Dendritic cell treated with granulocyte-macrophage colony-stimulating factor and Interleukin-4, amounts not matched to agents 40 ng/mL and 50 ng/mL, for 4 days (primary cell): ENCODE measurements at regions not wholly inside any gene's neighbourhood (a gene's known extent, or its start where the extent isn't known, plus 50 kb on each side); places are given as distances from the start of the nearest gene placed in this dataset.
A peak's percentile ranks its signal among the peaks of the same experiment; 100 is the strongest.

ENCODE experiments used
- H3K27ac Mint-ChIP-seq: one replicate; pipeline ENCODE4 v1.8.0; 2022; ENCODE audit warnings: mild to moderate bottlenecking, mixed read lengths
- H3K27me3 Mint-ChIP-seq: one replicate; pipeline ENCODE4 v1.8.0; 2022; ENCODE audit warnings: mild to moderate bottlenecking, mixed read lengths
- H3K36me3 Mint-ChIP-seq: one replicate; pipeline ENCODE4 v1.8.0; 2022; ENCODE audit warnings: low read depth, mixed read lengths
- H3K4me1 Mint-ChIP-seq: one replicate; pipeline ENCODE4 v1.8.0; 2022; ENCODE audit warnings: low read depth, mixed read lengths
- H3K4me3 Mint-ChIP-seq: one replicate; pipeline ENCODE4 v1.8.0; 2022; ENCODE audit warnings: mild to moderate bottlenecking, moderate library complexity, mixed read lengths
- H3K9me3 Mint-ChIP-seq: one replicate; pipeline ENCODE4 v1.8.0; 2022; ENCODE audit warnings: mixed read lengths
- intact Hi-C: fragments of 100-400 bp; cut with micrococcal nuclease; formaldehyde crosslinking; loops from one replicate; pipeline ENCODE4 v1.15.0; 2022

DNA sequence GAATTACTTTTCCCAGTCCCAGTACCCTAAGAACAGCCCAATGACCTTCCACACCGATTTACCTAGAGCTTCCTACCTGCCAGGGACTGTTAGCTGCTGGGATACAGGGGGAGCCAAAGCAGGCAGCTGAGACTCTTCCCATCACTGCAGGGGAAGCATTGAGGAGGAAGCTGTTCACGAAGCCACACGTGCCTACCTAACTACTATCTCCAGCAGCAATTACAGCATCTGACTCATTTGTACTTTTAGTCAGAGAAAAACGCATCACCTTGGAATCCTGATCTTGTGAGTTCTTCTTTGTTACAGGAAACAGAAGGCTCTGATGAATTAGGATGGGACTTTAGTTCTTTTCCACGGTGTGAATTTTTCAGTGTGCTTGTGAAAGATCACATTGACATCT is 113.7 kb upstream of the DHX40 start:
- no peak overlapping the region for H3K4me3 Mint-ChIP-seq
- peaks cover 9% of the 10 kb centered on the region for H3K9me3 Mint-ChIP-seq
- intact Hi-C loops: no loop called here
- no peaks in the 10 kb centered on the region for H3K27me3 Mint-ChIP-seq
- no peaks in the 10 kb centered on the region for H3K36me3 Mint-ChIP-seq
- no peak overlapping the region for H3K27ac Mint-ChIP-seq
- H3K4me1 Mint-ChIP-seq: peaks cover 11% of the 10 kb centered on the region

DNA sequence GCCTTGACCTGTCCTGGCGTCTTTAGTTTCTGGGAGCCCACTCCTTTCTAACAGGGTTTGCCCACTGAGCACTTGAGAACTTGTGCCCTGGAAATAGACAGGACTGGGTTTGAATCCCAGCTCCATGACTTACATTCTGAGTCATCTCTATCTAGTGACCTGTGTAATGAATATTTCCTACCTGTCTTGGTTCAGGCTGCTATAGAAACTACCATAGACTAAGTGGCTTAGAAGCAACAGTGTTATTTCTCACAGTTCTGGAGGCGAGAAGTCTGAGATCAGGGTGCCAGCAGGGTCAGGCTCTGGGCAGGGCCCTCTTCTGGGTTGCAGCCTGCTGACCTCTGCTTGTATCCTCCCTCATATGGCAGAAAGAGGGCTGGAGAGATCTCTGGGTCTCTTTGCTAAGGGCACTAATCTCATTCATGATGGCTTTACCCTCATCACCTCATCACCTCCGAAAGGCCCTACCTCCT is 110.7 kb upstream of the DHX40 start:
- intact Hi-C loops: no loop called here
- no peak overlapping the region for H3K4me3 Mint-ChIP-seq
- H3K9me3 Mint-ChIP-seq: peaks cover 10% of the 10 kb centered on the region
- peaks cover 2% of the 10 kb centered on the region for H3K27me3 Mint-ChIP-seq
- peaks cover 13% of the 10 kb centered on the region for H3K4me1 Mint-ChIP-seq
- H3K36me3 Mint-ChIP-seq: no peaks in the 10 kb centered on the region
- H3K27ac Mint-ChIP-seq: no peak overlapping the region

DNA sequence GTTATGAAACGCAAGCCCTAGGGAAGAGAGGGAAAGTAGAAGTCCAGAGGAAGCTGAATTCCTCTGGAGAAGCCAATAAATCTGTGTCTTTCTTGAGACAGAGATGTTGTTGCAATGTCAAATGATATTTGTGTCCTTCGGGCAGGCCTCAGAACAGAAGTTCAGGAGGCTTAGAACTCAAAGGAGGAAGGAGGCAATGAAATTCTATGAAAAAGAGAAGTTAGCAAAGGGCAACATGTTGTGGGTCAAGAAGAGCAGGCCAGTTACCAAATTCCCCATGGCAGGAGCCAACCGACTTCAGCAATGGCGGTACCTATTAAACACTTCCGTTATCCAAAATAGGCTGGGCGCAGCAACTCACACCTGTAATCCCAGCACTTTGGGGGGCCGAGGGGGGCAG is 109.0 kb upstream of the DHX40 start:
- intact Hi-C loops: no loop called here
- H3K36me3 Mint-ChIP-seq: no peaks in the 10 kb centered on the region
- no peak overlapping the region for H3K4me3 Mint-ChIP-seq
- peaks cover 10% of the 10 kb centered on the region for H3K9me3 Mint-ChIP-seq
- peak overlapping the region; percentile 80 for H3K27ac Mint-ChIP-seq
- peaks cover 3% of the 10 kb centered on the region for H3K27me3 Mint-ChIP-seq
- H3K4me1 Mint-ChIP-seq: peaks cover 13% of the 10 kb centered on the region

DNA sequence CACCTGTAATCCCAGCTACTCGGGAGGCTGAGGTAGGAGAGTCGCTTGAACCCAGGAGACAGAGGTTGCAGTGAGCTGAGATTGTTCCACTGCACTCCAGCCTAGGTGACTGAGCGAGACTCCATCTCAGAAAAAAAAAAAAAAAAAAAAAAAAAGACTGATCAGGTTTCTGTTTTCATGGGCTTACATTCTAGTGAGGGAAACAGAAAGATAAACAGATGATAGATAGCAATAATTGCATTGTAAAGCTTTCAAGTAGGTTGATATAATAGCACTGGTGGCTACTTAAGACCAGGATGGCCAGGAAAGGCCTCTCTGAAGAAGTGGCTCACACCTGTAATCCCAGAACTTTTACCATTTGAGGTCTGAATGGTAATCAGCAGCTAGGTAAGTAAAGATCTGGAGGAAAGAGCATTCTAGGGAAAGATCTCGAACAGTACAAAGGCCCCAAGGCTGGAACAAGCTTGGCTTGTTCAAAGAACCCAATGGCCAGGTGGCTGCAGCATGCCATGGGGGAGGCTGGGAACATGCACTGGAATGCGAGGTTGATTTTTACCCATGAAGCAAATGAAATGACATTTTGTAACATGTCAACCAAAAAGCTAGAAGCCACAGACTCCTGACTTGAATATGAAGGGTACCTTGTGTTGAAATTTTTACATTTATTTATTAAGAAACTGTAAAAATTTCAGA is 108.3 kb upstream of the DHX40 start:
- Mint-ChIP-seq H3K27me3 (peaks cover 3% of the 10 kb centered on the region), H3K27ac (peak overlapping the region; percentile 80), H3K4me1 (peaks cover 13% of the 10 kb centered on the region), H3K36me3 (no peaks in the 10 kb centered on the region), H3K9me3 (peaks cover 10% of the 10 kb centered on the region), H3K4me3 (no peak overlapping the region)
- intact Hi-C loops: no loop called here

DNA sequence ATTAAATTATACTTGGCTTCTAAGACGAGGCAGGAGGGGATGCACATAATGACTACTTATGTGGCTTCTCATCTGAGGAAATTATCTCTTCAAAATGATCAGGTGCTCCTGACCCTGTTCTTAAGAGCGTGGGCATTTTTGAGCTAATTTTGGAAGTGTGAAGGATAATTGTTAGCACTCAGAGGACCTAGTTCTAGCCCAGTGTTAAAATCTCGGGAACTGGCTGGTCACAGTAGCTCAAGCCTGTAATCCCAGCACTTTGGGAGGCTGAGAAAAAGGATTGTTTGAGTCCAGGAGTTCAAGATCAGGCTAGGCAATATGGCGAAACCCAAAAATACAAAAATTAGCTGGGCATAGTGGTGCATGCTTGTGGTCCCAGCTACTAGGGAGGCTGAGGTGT is 103.0 kb upstream of the DHX40 start:
- Mint-ChIP-seq H3K27ac (no peak overlapping the region), H3K9me3 (no peaks in the 10 kb centered on the region), H3K4me3 (no peak overlapping the region), H3K36me3 (no peaks in the 10 kb centered on the region), H3K4me1 (no peaks in the 10 kb centered on the region), H3K27me3 (peaks cover 3% of the 10 kb centered on the region)
- intact Hi-C loops: no loop called here

DNA sequence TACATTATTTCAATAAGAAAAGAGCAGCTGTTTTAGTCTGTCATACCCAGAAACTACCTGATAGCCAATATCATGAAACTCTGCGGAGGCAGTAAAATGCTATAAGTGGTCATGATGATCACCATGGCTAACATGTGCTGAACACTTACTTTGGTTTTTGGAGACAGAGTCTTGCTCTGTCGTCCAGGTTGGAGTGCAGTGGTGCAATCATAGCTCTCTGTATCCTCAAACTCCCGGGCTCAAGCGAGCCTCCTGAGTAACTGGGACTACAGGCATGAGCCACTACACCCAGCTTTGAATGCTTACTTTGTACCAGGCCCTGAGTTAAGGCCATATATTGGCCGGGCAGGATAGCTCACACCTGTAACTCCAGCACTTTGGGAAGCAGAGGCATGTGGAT is 101.2 kb upstream of the DHX40 start:
- Mint-ChIP-seq H3K27me3 (peaks cover 1% of the 10 kb centered on the region), H3K4me3 (no peak overlapping the region), H3K9me3 (no peaks in the 10 kb centered on the region), H3K27ac (no peak overlapping the region), H3K4me1 (no peaks in the 10 kb centered on the region), H3K36me3 (no peaks in the 10 kb centered on the region)
- intact Hi-C loops: no loop called here

DNA sequence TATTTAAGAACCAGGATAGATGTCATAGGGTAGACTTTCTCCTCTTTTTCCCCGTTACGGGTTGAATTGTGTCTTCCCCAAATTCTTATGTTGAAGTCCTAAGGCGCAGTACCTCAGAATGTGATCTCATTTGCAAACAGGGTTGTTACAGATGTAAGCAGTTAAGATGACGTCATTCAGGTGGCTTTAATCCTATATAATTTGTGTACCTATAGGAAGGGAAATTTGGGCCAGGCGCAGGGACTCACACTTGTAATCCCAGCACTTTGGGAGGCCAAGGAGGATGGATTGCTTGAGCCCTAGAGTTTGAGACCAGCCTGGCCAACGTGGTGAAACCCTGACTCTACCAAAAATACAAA is 99.5 kb upstream of the DHX40 start:
- Mint-ChIP-seq H3K4me1 (no peaks in the 10 kb centered on the region), H3K36me3 (no peaks in the 10 kb centered on the region), H3K27ac (no peak overlapping the region), H3K9me3 (no peaks in the 10 kb centered on the region), H3K27me3 (no peaks in the 10 kb centered on the region), H3K4me3 (no peak overlapping the region)
- intact Hi-C loops: no loop called here

DNA sequence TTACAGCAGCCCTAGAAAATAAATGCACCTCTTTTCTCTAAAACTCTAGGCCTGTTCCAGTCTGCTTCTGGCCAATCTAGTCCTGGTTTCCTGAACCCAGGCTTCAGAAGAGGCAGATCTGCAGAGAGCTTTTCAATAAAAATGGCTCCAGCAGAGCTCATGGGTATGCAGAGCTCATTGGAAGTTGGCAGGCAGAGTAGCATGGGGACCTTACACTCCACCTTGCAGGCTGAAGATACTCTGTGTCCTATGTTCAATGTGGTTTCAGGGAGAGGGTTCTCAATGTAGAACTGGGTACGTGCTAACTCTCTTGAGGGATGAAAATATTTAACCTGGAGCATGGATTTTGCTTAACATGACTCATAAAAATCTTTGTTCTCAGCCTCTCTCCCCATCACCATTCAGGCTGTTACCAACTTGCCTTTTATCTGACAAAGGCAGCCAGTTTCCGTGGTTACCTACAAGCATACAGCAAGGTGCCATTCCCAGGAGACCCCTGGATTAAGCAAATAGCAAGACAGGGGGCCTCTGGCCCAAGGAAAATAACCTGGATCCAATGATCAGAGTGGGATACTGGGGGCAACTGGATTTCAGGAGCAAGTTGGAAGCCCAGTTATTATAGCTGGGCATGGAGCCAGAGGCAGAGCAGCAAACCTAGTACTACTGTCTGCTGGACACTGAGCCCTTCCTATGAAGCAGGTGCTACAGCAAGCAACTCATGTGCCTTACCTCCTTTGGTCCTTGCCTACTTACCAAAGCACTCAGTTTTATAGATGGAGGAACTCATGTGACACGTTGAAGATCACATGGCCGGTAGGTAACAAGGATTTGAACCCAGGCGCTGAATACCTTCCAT is 98.2 kb upstream of the DHX40 start:
- H3K4me3 Mint-ChIP-seq: no peak overlapping the region
- intact Hi-C loops: no loop called here
- no peaks in the 10 kb centered on the region for H3K36me3 Mint-ChIP-seq
- H3K27ac Mint-ChIP-seq: no peak overlapping the region
- H3K4me1 Mint-ChIP-seq: no peaks in the 10 kb centered on the region
- H3K27me3 Mint-ChIP-seq: no peaks in the 10 kb centered on the region
- H3K9me3 Mint-ChIP-seq: no peaks in the 10 kb centered on the region

DNA sequence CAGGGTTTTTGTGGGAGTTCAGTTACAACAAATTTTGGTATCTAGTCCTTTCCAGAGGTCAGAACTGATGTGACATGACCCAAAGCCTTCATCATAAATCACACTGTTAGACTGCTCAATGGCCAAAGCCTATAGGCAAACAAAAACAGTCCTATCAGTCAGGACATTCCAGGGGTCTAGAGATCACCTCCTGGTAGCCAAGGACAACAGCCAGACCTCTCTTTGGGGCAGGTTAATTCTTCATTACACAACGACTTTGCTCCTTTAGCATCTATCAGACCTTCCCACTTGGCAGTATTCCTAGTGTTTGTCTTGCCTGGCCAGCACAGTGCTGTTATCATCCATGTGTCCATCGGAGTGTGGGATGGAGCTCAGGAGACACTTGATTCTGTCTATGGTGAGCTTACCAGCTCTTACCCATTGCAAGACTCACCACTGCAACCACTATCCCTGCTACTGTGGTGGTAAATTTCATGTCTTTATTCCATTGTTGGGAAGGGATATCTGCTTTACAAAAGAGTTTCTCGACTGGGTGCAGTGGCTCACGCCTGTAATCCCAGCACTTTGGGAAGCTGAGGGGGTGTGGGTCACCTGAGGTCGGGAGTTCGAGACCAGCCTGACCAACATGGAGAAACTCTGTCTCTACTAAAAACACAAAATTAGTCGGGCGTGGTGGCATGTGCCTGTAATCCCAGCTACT is 95.5 kb upstream of the DHX40 start:
- Mint-ChIP-seq H3K9me3 (no peaks in the 10 kb centered on the region), H3K27me3 (no peaks in the 10 kb centered on the region), H3K4me3 (no peak overlapping the region), H3K36me3 (no peaks in the 10 kb centered on the region), H3K27ac (no peak overlapping the region), H3K4me1 (no peaks in the 10 kb centered on the region)
- intact Hi-C loops: no loop called here

DNA sequence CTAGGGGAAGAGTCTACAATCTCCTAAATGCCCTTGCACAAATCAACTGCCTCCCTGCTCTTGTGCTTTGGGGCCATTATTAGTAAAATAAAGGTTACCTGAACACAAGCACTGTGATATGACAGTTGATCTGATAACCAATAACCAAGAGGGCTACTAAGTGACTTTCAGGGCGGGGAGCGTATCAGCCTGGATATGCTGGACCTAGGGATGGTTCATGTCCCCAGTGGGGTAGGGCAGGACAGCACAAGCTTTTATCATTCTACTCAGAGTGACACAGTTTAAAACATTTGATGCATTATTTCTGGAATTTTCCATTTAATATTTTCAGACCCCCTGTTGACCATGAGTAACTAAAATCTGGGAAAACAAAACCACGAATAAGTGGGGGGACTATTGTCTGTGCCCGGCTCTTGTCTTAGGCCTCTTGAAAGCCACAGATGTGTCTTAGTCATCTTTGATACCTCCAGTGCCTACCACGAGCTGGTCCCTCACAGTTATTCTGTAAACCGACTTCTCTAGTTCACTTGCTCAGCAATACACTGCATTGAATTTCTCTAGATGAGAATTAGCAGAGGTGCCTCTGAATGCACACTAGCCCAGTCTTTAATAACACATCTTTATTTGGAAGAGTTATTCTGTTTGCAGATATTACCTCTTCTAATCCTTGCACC is 94.6 kb upstream of the DHX40 start:
- no peak overlapping the region for H3K4me3 Mint-ChIP-seq
- intact Hi-C loops: no loop called here
- H3K4me1 Mint-ChIP-seq: no peaks in the 10 kb centered on the region
- no peaks in the 10 kb centered on the region for H3K27me3 Mint-ChIP-seq
- H3K27ac Mint-ChIP-seq: no peak overlapping the region
- no peaks in the 10 kb centered on the region for H3K36me3 Mint-ChIP-seq
- no peaks in the 10 kb centered on the region for H3K9me3 Mint-ChIP-seq

DNA sequence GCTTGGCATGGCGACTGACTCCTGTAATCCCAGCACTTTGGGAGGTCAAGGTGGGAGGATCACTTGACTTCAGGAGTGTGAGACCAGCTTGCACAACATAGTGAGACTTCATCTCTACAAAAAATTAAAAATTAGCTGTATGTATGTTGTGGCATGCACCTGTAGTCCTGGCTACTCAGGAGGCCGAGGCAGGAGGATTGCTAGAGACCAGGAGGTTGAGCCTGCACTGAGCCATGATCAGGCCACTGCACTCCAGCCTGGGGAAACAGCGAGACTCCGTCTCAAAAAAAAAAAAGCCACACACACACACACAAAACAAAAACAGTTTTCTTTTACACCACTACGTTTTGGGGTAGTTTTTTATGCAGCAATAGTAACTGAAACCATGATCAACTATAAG is 89.0 kb upstream of the DHX40 start:
- intact Hi-C loops: no loop called here

DNA sequence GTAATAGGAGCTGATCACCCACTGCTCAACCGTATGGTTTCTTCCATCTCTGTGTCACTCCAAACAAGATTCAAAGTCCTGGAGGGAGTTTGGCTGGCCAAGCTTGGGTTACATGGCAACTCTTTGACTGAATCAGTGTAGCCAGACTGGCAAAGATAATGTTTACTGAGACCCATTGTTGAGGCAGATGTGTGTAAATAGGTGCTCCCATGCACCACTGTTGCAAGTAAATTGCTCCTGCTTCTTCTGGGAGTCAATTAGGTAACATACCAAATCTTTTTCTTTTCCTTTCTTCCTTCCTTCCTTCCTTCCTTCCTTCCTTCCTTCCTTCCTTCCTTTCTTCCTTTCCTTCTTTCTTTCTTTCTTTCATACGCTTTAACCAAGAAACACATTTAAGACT is 86.3 kb upstream of the DHX40 start:
- no peaks in the 10 kb centered on the region for H3K9me3 Mint-ChIP-seq

More for the DNA sequence above, 89.0 kb upstream of the DHX40 start:
- Mint-ChIP-seq H3K36me3 (no peaks in the 10 kb centered on the region), H3K4me3 (no peak overlapping the region), H3K4me1 (no peaks in the 10 kb centered on the region), H3K9me3 (no peaks in the 10 kb centered on the region), H3K27ac (no peak overlapping the region), H3K27me3 (peaks cover 2% of the 10 kb centered on the region)

DNA sequence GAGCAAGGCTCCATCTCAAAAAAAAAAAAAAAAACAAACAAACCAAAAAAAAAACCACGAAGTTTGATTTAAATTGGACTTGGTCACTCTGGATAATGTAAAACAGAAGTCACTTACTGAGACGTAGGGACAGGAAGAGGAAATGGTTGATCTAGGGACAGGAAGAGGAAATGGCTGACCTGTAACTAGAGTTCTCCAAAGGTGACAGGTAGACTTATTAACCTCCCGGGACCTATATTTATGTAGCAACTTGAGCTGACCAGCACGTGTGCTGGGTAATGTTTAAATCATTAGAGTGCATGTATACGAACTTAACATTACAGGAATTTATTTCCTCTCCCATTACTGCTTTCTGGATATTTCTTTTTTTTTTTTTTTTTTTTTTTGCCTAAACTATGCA is 81.5 kb upstream of the DHX40 start:
- intact Hi-C loops: no loop called here
- Mint-ChIP-seq H3K9me3 (no peaks in the 10 kb centered on the region), H3K27ac (no peak overlapping the region), H3K4me3 (no peak overlapping the region), H3K27me3 (peaks cover 3% of the 10 kb centered on the region), H3K36me3 (no peaks in the 10 kb centered on the region), H3K4me1 (no peaks in the 10 kb centered on the region)

More for the DNA sequence above, 86.3 kb upstream of the DHX40 start:
- intact Hi-C loops: no loop called here
- peaks cover 3% of the 10 kb centered on the region for H3K27me3 Mint-ChIP-seq
- no peaks in the 10 kb centered on the region for H3K4me1 Mint-ChIP-seq
- no peak overlapping the region for H3K4me3 Mint-ChIP-seq
- no peak overlapping the region for H3K27ac Mint-ChIP-seq
- no peaks in the 10 kb centered on the region for H3K36me3 Mint-ChIP-seq

DNA sequence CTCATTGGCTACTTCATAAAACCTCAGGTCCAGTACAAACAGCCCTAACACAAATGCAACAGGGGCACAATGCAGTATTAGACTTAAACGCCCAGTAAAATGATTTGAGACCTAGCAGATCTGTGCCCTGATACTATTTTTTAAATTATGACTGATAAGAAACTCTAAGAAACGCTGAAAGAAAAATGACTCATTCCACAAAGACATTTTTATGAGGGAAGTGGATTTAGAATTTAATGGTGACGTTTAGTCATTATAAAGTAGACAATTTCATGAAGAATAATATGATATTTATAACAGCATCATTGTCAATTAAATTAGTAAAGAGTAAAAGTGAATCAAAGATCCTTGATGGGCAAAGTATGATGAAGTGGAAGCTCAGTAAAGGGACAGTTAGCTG is 80.4 kb upstream of the DHX40 start:
- no peaks in the 10 kb centered on the region for H3K4me1 Mint-ChIP-seq
- intact Hi-C loops: no loop called here
- H3K36me3 Mint-ChIP-seq: no peaks in the 10 kb centered on the region
- peaks cover 3% of the 10 kb centered on the region for H3K27me3 Mint-ChIP-seq
- no peak overlapping the region for H3K27ac Mint-ChIP-seq
- no peak overlapping the region for H3K4me3 Mint-ChIP-seq
- no peaks in the 10 kb centered on the region for H3K9me3 Mint-ChIP-seq
